ENCODE measurements at regions not wholly inside any gene's neighbourhood (a gene's known extent, or its start where the extent isn't known, plus 50 kb on each side); places are given as distances from the start of the nearest gene placed in this dataset.

DNA sequence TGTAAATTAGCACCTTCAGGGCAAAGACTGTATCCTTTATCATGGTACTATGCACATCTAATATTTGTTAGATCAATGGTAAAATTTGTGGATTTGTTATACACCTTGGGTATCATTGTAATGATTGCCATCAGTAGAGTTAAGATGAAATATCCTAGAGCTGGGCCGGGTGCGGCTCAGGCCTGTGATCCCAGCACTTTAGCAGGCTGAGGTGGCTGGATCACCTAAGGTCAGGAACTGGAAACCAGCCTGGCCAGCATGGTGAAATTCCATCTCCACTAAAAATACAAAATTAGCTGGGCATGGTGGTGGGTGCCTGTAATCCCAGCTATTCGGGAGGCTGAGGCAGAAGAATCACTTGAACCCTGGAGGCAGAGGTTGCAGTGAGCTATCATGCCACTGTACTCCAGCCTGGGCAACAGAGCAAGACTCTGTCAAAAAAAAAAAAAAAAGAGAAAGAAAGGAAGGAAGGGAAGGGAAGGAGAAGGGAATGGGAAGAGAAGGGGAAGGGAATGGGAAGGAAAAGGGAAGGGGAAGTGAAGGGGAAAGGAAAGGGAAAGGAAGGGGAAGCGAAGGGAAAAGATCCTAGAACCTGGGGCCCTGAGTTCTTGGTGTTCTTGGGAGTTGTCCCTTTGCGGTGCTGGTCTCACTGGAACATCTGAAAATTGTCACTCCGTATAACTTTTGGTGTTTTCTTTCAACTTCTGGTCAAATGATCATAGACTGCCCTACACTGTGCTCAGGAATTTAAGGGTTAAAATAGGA lies 71.1 kb upstream of the NEUROD1 start:
- TF ChIP-seq CTCF (IDR thresholded peaks at IDR 0.05; ENCODE audit: insufficient read depth, low read length, poor library complexity, severe bottlenecking): no peak
- TF ChIP-seq EZH2phosphoT487 (conservative IDR thresholded peaks at IDR 0.05; ENCODE audit: low read length): no peak

All from SU-DHL-6 (cell line).